ENCODE measurements at regions not wholly inside any gene's neighbourhood (a gene's known extent, or its start where the extent isn't known, plus 50 kb on each side); places are given as distances from the start of the nearest gene placed in this dataset.
"Not testable (repeated sequence)": the region's sequence is repeated elsewhere in the genome, so short reads cannot be mapped to it uniquely, and the experiment has no call there.

- TF ChIP-seq CTCF (conservative IDR thresholded peaks at IDR 0.05; ENCODE audit: low read depth, low read length); EZH2phosphoT487 (IDR thresholded peaks at IDR 0.05; ENCODE audit: borderline replicate concordance, low read length): not testable (repeated sequence)
Observed at GRCh38 chrX:101738867-101739266, 79.2 kb upstream of the ARMCX2 start.

All from PC-3 (cell line).